MM.1S (cell line): ENCODE measurements at regions not wholly inside any gene's neighbourhood (a gene's known extent, or its start where the extent isn't known, plus 50 kb on each side); places are given as distances from the start of the nearest gene placed in this dataset.

Source experiments
- DNase-seq: peaks from one replicate; pipeline ENCODE4 v3.0.0-alpha.2; 2015
- H2AFZ ChIP-seq: fragments of 300-600 bp; sonication (generic); 2 replicates; pipeline ENCODE4 v1.6.0; 2016; ENCODE audit warnings: antibody characterized with exemption, low read length
- H3F3A ChIP-seq: fragments of 300-600 bp; sonication (generic); 2 replicates; pipeline ENCODE4 v1.6.1; 2016; ENCODE audit warnings: mild to moderate bottlenecking, antibody characterized with exemption, low read length, moderate library complexity, mixed read lengths; ENCODE audit not compliant: insufficient read depth
- H3K27ac ChIP-seq: fragments of 300-600 bp; sonication (generic); 2 replicates; pipeline ENCODE4 v1.5.1; 2016; ENCODE audit warnings: mild to moderate bottlenecking, low read length
- H3K27me3 ChIP-seq: fragments of 300-600 bp; sonication (generic); replicated peaks from 2 replicates; pipeline ENCODE4 v1.6.0; 2016; ENCODE audit warnings: low read length; ENCODE audit not compliant: insufficient read depth
- H3K36me3 ChIP-seq: fragments of 300-600 bp; sonication (generic); replicated peaks from 2 replicates; pipeline ENCODE4 v1.6.1; 2016; ENCODE audit warnings: mild to moderate bottlenecking, low read length, mixed read lengths; ENCODE audit not compliant: insufficient read depth
- H3K4me1 ChIP-seq: fragments of 300-600 bp; sonication (generic); 2 replicates; pipeline ENCODE4 v1.6.1; 2016; ENCODE audit warnings: low read length, mixed read lengths
- H3K4me2 ChIP-seq: fragments of 300-600 bp; sonication (generic); 2 replicates; pipeline ENCODE4 v1.6.0; 2016; ENCODE audit warnings: low read depth, low read length
- H3K4me3 ChIP-seq: fragments of 300-600 bp; sonication (generic); 2 replicates; pipeline ENCODE4 v1.5.1; 2016; ENCODE audit warnings: low read length, mixed read lengths
- H3K79me2 ChIP-seq: fragments of 300-600 bp; sonication (generic); 2 replicates; pipeline ENCODE4 v1.6.1; 2016; ENCODE audit warnings: mixed run types, low read length, mixed read lengths
- H3K9ac ChIP-seq: fragments of 300-600 bp; sonication (generic); 2 replicates; pipeline ENCODE4 v1.6.1; 2016; ENCODE audit warnings: low read length, mixed read lengths
- H3K9me2 ChIP-seq: fragments of 300-600 bp; sonication (generic); replicated peaks from 2 replicates; pipeline ENCODE4 v1.6.1; 2016; ENCODE audit warnings: mild to moderate bottlenecking, low read length, mixed read lengths; ENCODE audit not compliant: insufficient read depth
- H3K9me3 ChIP-seq: fragments of 300-600 bp; sonication (generic); replicated peaks from 2 replicates; pipeline ENCODE4 v1.6.1; 2016; ENCODE audit warnings: mild to moderate bottlenecking, low read length, mixed read lengths; ENCODE audit not compliant: insufficient read depth
- H4K20me1 ChIP-seq: fragments of 300-600 bp; sonication (generic); 2 replicates; pipeline ENCODE4 v1.6.1; 2016; ENCODE audit warnings: mild to moderate bottlenecking, low read length, moderate library complexity, mixed read lengths; ENCODE audit not compliant: insufficient read depth
- CTCF ChIP-seq: fragments of 300-600 bp; sonication (generic); IDR thresholded peaks from 2 replicates; pipeline ENCODE4 v1.5.1; 2016; ENCODE audit warnings: antibody characterized with exemption, low read length, mixed read lengths
- EZH2 ChIP-seq: fragments of 300-600 bp; sonication (generic); optimal IDR thresholded peaks from 2 replicates; pipeline ENCODE3; 2017; ENCODE audit warnings: low read depth, mild to moderate bottlenecking, antibody characterized with exemption, low read length, mixed read lengths
- EZH2phosphoT487 ChIP-seq: fragments of 300-600 bp; sonication (generic); IDR thresholded peaks from 2 replicates; pipeline ENCODE4 v1.6.1; 2018; ENCODE audit warnings: antibody characterized with exemption, low read length

GRCh38 chr1:216884614-216885229 is 161.5 kb upstream of the ESRRG start:
- H3K9ac ChIP-seq, result no peak overlapping the region
- no peaks in the 10 kb centered on the region for H3K79me2 ChIP-seq
- H3K4me2 ChIP-seq, result no peak overlapping the region
- no peaks in the 10 kb centered on the region for H3K36me3 ChIP-seq
- no peaks in the 10 kb centered on the region for H4K20me1 ChIP-seq
- H3K9me3 ChIP-seq, result no peaks in the 10 kb centered on the region
- no peak overlapping the region for H3K27ac ChIP-seq
- H3K4me3 ChIP-seq, result no peak overlapping the region
- no peaks in the 10 kb centered on the region for H3K9me2 ChIP-seq
- DNase-seq, result no peak
- H3K4me1 ChIP-seq, result no peaks in the 10 kb centered on the region
- H2AFZ ChIP-seq, result no peak overlapping the region
- no peaks in the 10 kb centered on the region for H3K27me3 ChIP-seq
- H3F3A ChIP-seq, result no peaks in the 10 kb centered on the region
- TF ChIP-seq EZH2 (no peak), CTCF (no peak), EZH2phosphoT487 (no peak)

- no peak overlapping the region for H3K27ac ChIP-seq
- TF ChIP-seq EZH2phosphoT487 (no peak), EZH2 (no peak), CTCF (no peak)
- no peak overlapping the region for H3K4me2 ChIP-seq
- H3F3A ChIP-seq, result no peaks in the 10 kb centered on the region
- no peaks in the 10 kb centered on the region for H3K9me3 ChIP-seq
- H3K79me2 ChIP-seq, result no peaks in the 10 kb centered on the region
- H3K9me2 ChIP-seq, result no peaks in the 10 kb centered on the region
- H3K9ac ChIP-seq, result no peak overlapping the region
- H3K4me3 ChIP-seq, result no peak overlapping the region
- H3K27me3 ChIP-seq, result no peaks in the 10 kb centered on the region
- H3K36me3 ChIP-seq, result no peaks in the 10 kb centered on the region
- DNase-seq, result no peak
- H2AFZ ChIP-seq, result no peak overlapping the region
- H3K4me1 ChIP-seq, result no peaks in the 10 kb centered on the region
- H4K20me1 ChIP-seq, result no peaks in the 10 kb centered on the region
These were observed 160.3 kb upstream of the ESRRG start for GRCh38 chr1:216883518-216883917.

- Histone ChIP-seq H3K4me2 (no peak overlapping the region), H3K9me3 (no peaks in the 10 kb centered on the region), H4K20me1 (no peaks in the 10 kb centered on the region), H2AFZ (no peak overlapping the region), H3K9ac (no peak overlapping the region), H3K9me2 (no peaks in the 10 kb centered on the region), H3K79me2 (no peaks in the 10 kb centered on the region), H3F3A (no peaks in the 10 kb centered on the region), H3K4me3 (no peak overlapping the region), H3K36me3 (no peaks in the 10 kb centered on the region), H3K4me1 (no peaks in the 10 kb centered on the region), H3K27me3 (no peaks in the 10 kb centered on the region), H3K27ac (no peak overlapping the region)
- no peak for DNase-seq
- TF ChIP-seq EZH2phosphoT487 (no peak), CTCF (no peak), EZH2 (no peak)
These were observed 158.5 kb upstream of the ESRRG start for GRCh38 chr1:216881695-216882094.
